ENCODE measurements at regions not wholly inside any gene's neighbourhood (a gene's known extent, or its start where the extent isn't known, plus 50 kb on each side); places are given as distances from the start of the nearest gene placed in this dataset.

GRCh38 chr12:11947213-11947612 lies 123.5 kb upstream of the BCL2L14 start:
- TF ChIP-seq GATA1 (IDR thresholded peaks at IDR 0.05; ENCODE audit: low read depth, low read length) (no peak), POLR2A (IDR thresholded peaks at IDR 0.05; ENCODE audit: low read length) (no peak)

Measured in erythroblast (primary cell).